CD8-positive, alpha-beta memory T cell (primary cell): ENCODE measurements at regions not wholly inside any gene's neighbourhood (a gene's known extent, or its start where the extent isn't known, plus 50 kb on each side); places are given as distances from the start of the nearest gene placed in this dataset.

Experiments used
- CTCF ChIA-PET: fragments of 350-600 bp; sonication (Branson Sonifier 250); formaldehyde crosslinking; loops from one replicate; lab custom pipeline; 2021; ENCODE audit warnings: antibody characterized with exemption; lab: Charles Lee
- POLR2A ChIA-PET: fragments of 350-600 bp; sonication (Branson Sonifier 250); formaldehyde crosslinking; loops from one replicate; lab custom pipeline; 2021; ENCODE audit warnings: antibody characterized with exemption; lab: Charles Lee
- DNase-seq, 5 donors: peaks; one replicate each; pipeline versions ENCODE4 v3.0.0 to v3.0.0-alpha.2; 2020 to 2022; ENCODE audit warnings: mixed read lengths in 1 of 5
- H3K27ac ChIP-seq: one replicate; pipeline ENCODE4 v1.7.0; 2013; ENCODE audit warnings: low read depth, mild to moderate bottlenecking, low read length, moderate library complexity
- H3K27me3 ChIP-seq: 2 replicates; pipeline ENCODE4 v1.7.0; 2013; ENCODE audit warnings: low read length, mild to moderate bottlenecking; ENCODE audit not compliant: insufficient read depth, poor library complexity, severe bottlenecking
- H3K36me3 ChIP-seq: 2 replicates; pipeline ENCODE4 v1.7.0; 2013; ENCODE audit warnings: mild to moderate bottlenecking, low read length, moderate library complexity; ENCODE audit not compliant: insufficient read depth
- H3K4me1 ChIP-seq: 2 replicates; pipeline ENCODE4 v1.7.0; 2013; ENCODE audit warnings: mild to moderate bottlenecking, low read length, moderate library complexity; ENCODE audit not compliant: insufficient read depth
- H3K4me3 ChIP-seq: 2 replicates; pipeline ENCODE4 v1.7.0; 2013; ENCODE audit warnings: mild to moderate bottlenecking, low read length
- H3K9me3 ChIP-seq: 2 replicates; pipeline ENCODE4 v1.7.0; 2013; ENCODE audit warnings: mild to moderate bottlenecking, low read length
- H3K27ac Mint-ChIP-seq, 8 donors: one replicate each; pipeline ENCODE4 v1.8.0; 2020 to 2021; ENCODE audit warnings: mixed read lengths in 8 of 8, mild to moderate bottlenecking in 6 of 8, inconsistent platforms in 3 of 8, moderate library complexity in 3 of 8
- H3K27me3 Mint-ChIP-seq, 2 donors: one replicate each; pipeline ENCODE4 v1.8.0; 2020 to 2021; ENCODE audit warnings: mixed read lengths in 2 of 2, mild to moderate bottlenecking in 1 of 2, moderate library complexity in 1 of 2
- H3K36me3 Mint-ChIP-seq, 3 donors: one replicate each; pipeline ENCODE4 v1.8.0; 2020 to 2021; ENCODE audit warnings: mixed read lengths in 3 of 3, inconsistent platforms in 1 of 3, mild to moderate bottlenecking in 1 of 3
- H3K4me1 Mint-ChIP-seq, 3 donors: one replicate each; pipeline ENCODE4 v1.8.0; 2020 to 2021; ENCODE audit warnings: mixed read lengths in 3 of 3, inconsistent platforms in 1 of 3, mild to moderate bottlenecking in 1 of 3
- H3K4me3 Mint-ChIP-seq, 7 donors: one replicate each; pipeline ENCODE4 v1.8.0; 2020 to 2021; ENCODE audit warnings: mixed read lengths in 7 of 7, mild to moderate bottlenecking in 6 of 7, moderate library complexity in 4 of 7, inconsistent platforms in 2 of 7
- H3K9me3 Mint-ChIP-seq, 5 donors: one replicate each; pipeline ENCODE4 v1.8.0; 2020 to 2022; ENCODE audit warnings: mixed read lengths in 5 of 5, mild to moderate bottlenecking in 3 of 5, moderate library complexity in 2 of 5, inconsistent platforms in 1 of 5

GRCh38 chr18:55166260-55166598 is 207.0 kb upstream of the CCDC68 start:
- H3K9me3 ChIP-seq = no peaks in the 10 kb centered on the region
- no peak overlapping the region for H3K27ac ChIP-seq
- H3K9me3 Mint-ChIP-seq = peaks cover 0 to 11% (median 3%) of the 10 kb centered on the region in 5 donors
- H3K36me3 Mint-ChIP-seq = no peaks in the 10 kb centered on the region
- H3K27ac Mint-ChIP-seq = no peak overlapping the region
- no peaks in the 10 kb centered on the region for H3K4me1 Mint-ChIP-seq
- H3K27me3 ChIP-seq = no peaks in the 10 kb centered on the region
- no peaks in the 10 kb centered on the region for H3K36me3 ChIP-seq
- ChIA-PET POLR2A (no interaction called here), CTCF (no interaction called here)
- H3K4me1 ChIP-seq = no peaks in the 10 kb centered on the region
- no peak overlapping the region for H3K4me3 Mint-ChIP-seq
- no peak for DNase-seq
- H3K4me3 ChIP-seq = no peak overlapping the region
- no peaks in the 10 kb centered on the region for H3K27me3 Mint-ChIP-seq

- no peaks in the 10 kb centered on the region for H3K4me1 Mint-ChIP-seq
- POLR2A ChIA-PET = no interaction called here
- H3K27ac Mint-ChIP-seq = no peak overlapping the region
- Histone ChIP-seq H3K4me1 (no peaks in the 10 kb centered on the region), H3K27ac (no peak overlapping the region), H3K27me3 (no peaks in the 10 kb centered on the region), H3K9me3 (no peaks in the 10 kb centered on the region), H3K36me3 (no peaks in the 10 kb centered on the region), H3K4me3 (no peak overlapping the region)
- H3K4me3 Mint-ChIP-seq = no peak overlapping the region
- CTCF ChIA-PET = no interaction called here
- H3K36me3 Mint-ChIP-seq = no peaks in the 10 kb centered on the region
- peaks cover 0 to 8% (median 2%) of the 10 kb centered on the region in 5 donors for H3K9me3 Mint-ChIP-seq
- no peaks in the 10 kb centered on the region for H3K27me3 Mint-ChIP-seq
- DNase-seq = no peak
Observed at GRCh38 chr18:55163550-55163949, 204.3 kb upstream of the CCDC68 start.

GRCh38 chr18:55161916-55162315 is 202.7 kb upstream of the CCDC68 start:
- Histone ChIP-seq H3K27ac (no peak overlapping the region), H3K27me3 (no peaks in the 10 kb centered on the region), H3K4me3 (no peak overlapping the region), H3K36me3 (no peaks in the 10 kb centered on the region), H3K9me3 (no peaks in the 10 kb centered on the region), H3K4me1 (no peaks in the 10 kb centered on the region)
- Mint-ChIP-seq H3K4me3 (no peak overlapping the region), H3K9me3 (peaks cover 0 to 10% (median 2%) of the 10 kb centered on the region in 5 donors), H3K27me3 (no peaks in the 10 kb centered on the region), H3K36me3 (no peaks in the 10 kb centered on the region), H3K27ac (no peak overlapping the region), H3K4me1 (no peaks in the 10 kb centered on the region)
- CTCF ChIA-PET = no interaction called here
- POLR2A ChIA-PET = no interaction called here
- DNase-seq = no peak

- peaks cover 0 to 11% (median 2%) of the 10 kb centered on the region in 5 donors for H3K9me3 Mint-ChIP-seq
- Histone ChIP-seq H3K36me3 (no peaks in the 10 kb centered on the region), H3K4me1 (no peaks in the 10 kb centered on the region), H3K4me3 (no peak overlapping the region), H3K27me3 (no peaks in the 10 kb centered on the region), H3K9me3 (no peaks in the 10 kb centered on the region), H3K27ac (no peak overlapping the region)
- H3K4me1 Mint-ChIP-seq = no peaks in the 10 kb centered on the region
- ChIA-PET POLR2A (no interaction called here), CTCF (no interaction called here)
- no peak overlapping the region for H3K4me3 Mint-ChIP-seq
- no peaks in the 10 kb centered on the region for H3K27me3 Mint-ChIP-seq
- H3K36me3 Mint-ChIP-seq = no peaks in the 10 kb centered on the region
- H3K27ac Mint-ChIP-seq = no peak overlapping the region
- DNase-seq = no peak
Observed at GRCh38 chr18:55159027-55159426, 199.8 kb upstream of the CCDC68 start.

- Mint-ChIP-seq H3K4me3 (no peak overlapping the region), H3K9me3 (peaks cover 0 to 11% (median 2%) of the 10 kb centered on the region in 5 donors), H3K4me1 (no peaks in the 10 kb centered on the region), H3K27me3 (no peaks in the 10 kb centered on the region), H3K27ac (no peak overlapping the region), H3K36me3 (no peaks in the 10 kb centered on the region)
- H3K9me3 ChIP-seq = no peaks in the 10 kb centered on the region
- no peaks in the 10 kb centered on the region for H3K4me1 ChIP-seq
- H3K36me3 ChIP-seq = no peaks in the 10 kb centered on the region
- H3K27ac ChIP-seq = no peak overlapping the region
- H3K4me3 ChIP-seq = no peak overlapping the region
- POLR2A ChIA-PET = no interaction called here
- CTCF ChIA-PET = no interaction called here
- DNase-seq = no peak
- H3K27me3 ChIP-seq = no peaks in the 10 kb centered on the region
Observed at GRCh38 chr18:55158570-55158969, 199.3 kb upstream of the CCDC68 start.

- H3K27me3 Mint-ChIP-seq = no peaks in the 10 kb centered on the region
- Histone ChIP-seq H3K36me3 (no peaks in the 10 kb centered on the region), H3K27ac (no peak overlapping the region), H3K9me3 (no peaks in the 10 kb centered on the region), H3K27me3 (peaks cover 4% of the 10 kb centered on the region), H3K4me3 (no peak overlapping the region), H3K4me1 (no peaks in the 10 kb centered on the region)
- no peak for DNase-seq
- no peaks in the 10 kb centered on the region for H3K4me1 Mint-ChIP-seq
- CTCF ChIA-PET = no interaction called here
- no peak overlapping the region for H3K4me3 Mint-ChIP-seq
- no peaks in the 10 kb centered on the region for H3K36me3 Mint-ChIP-seq
- POLR2A ChIA-PET = no interaction called here
- H3K27ac Mint-ChIP-seq = no peak overlapping the region
- H3K9me3 Mint-ChIP-seq = peaks cover 0 to 11% (median 2%) of the 10 kb centered on the region in 5 donors
Observed at GRCh38 chr18:55153346-55153745, 194.1 kb upstream of the CCDC68 start.

- Mint-ChIP-seq H3K27ac (no peak overlapping the region), H3K27me3 (peaks cover 0 to 2% of the 10 kb centered on the region in 2 donors), H3K9me3 (peaks cover 0 to 7% (median 0%) of the 10 kb centered on the region in 5 donors), H3K4me3 (no peak overlapping the region), H3K4me1 (no peaks in the 10 kb centered on the region), H3K36me3 (no peaks in the 10 kb centered on the region)
- DNase-seq = no peak
- CTCF ChIA-PET = no interaction called here
- Histone ChIP-seq H3K27ac (no peak overlapping the region), H3K27me3 (peaks cover 4% of the 10 kb centered on the region), H3K4me3 (no peak overlapping the region), H3K36me3 (no peaks in the 10 kb centered on the region), H3K9me3 (no peaks in the 10 kb centered on the region), H3K4me1 (no peaks in the 10 kb centered on the region)
- POLR2A ChIA-PET = no interaction called here
Observed at GRCh38 chr18:55152801-55153200, 193.5 kb upstream of the CCDC68 start.

- H3K9me3 ChIP-seq = no peaks in the 10 kb centered on the region
- no peak for DNase-seq
- no peaks in the 10 kb centered on the region for H3K36me3 ChIP-seq
- CTCF ChIA-PET = no interaction called here
- Mint-ChIP-seq H3K27ac (no peak overlapping the region), H3K27me3 (peaks cover 0 to 2% of the 10 kb centered on the region in 2 donors), H3K36me3 (no peaks in the 10 kb centered on the region), H3K4me3 (no peak overlapping the region), H3K4me1 (no peaks in the 10 kb centered on the region), H3K9me3 (peaks cover 0 to 10% (median 2%) of the 10 kb centered on the region in 5 donors)
- POLR2A ChIA-PET = no interaction called here
- H3K27ac ChIP-seq = no peak overlapping the region
- H3K4me3 ChIP-seq = no peak overlapping the region
- peaks cover 4% of the 10 kb centered on the region for H3K27me3 ChIP-seq
- no peaks in the 10 kb centered on the region for H3K4me1 ChIP-seq
Observed at GRCh38 chr18:55149994-55150393, 190.7 kb upstream of the CCDC68 start.

- CTCF ChIA-PET = no interaction called here
- Mint-ChIP-seq H3K36me3 (no peaks in the 10 kb centered on the region), H3K4me3 (no peak overlapping the region), H3K27ac (no peak overlapping the region), H3K9me3 (peaks cover 0 to 10% (median 2%) of the 10 kb centered on the region in 5 donors), H3K27me3 (peaks cover 0 to 4% of the 10 kb centered on the region in 2 donors), H3K4me1 (no peaks in the 10 kb centered on the region)
- peaks cover 4% of the 10 kb centered on the region for H3K27me3 ChIP-seq
- H3K27ac ChIP-seq = no peak overlapping the region
- H3K9me3 ChIP-seq = no peaks in the 10 kb centered on the region
- POLR2A ChIA-PET = no interaction called here
- H3K36me3 ChIP-seq = no peaks in the 10 kb centered on the region
- H3K4me1 ChIP-seq = no peaks in the 10 kb centered on the region
- no peak overlapping the region for H3K4me3 ChIP-seq
- no peak for DNase-seq
Observed at GRCh38 chr18:55147791-55148190, 188.5 kb upstream of the CCDC68 start.
